DMS 273 (cell line): ENCODE measurements at regions not wholly inside any gene's neighbourhood (a gene's known extent, or its start where the extent isn't known, plus 50 kb on each side); places are given as distances from the start of the nearest gene placed in this dataset.
"Not testable (repeated sequence)": the region's sequence is repeated elsewhere in the genome, so short reads cannot be mapped to it uniquely, and the experiment has no call there.

Experiments
- DNase-seq: peaks from one replicate; lab custom pipeline; 2025; ENCODE audit not compliant: unreplicated experiment; lab: John Stamatoyannopoulos, UW

DNA sequence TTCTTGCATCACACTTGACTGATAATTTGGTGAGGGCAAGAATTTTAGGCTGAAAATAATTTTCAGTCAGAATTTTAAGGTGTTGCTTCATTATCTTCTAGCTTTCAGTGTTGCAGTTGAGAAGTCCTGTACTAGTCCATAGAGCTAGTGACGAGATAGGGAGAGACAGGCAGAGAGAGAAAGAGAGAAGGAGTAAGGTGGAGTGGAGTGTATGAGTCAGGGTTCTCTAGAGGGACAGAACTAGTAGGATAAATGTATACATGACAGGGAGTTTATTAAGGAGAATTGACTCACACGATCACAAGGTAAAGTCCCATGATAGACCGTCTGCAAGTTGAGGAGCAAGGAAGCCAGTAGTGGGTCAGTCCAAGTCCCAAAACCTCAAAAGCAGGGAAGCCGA is 127.2 kb downstream of the UTP18 start:
- DNase-seq: no peak

DNA sequence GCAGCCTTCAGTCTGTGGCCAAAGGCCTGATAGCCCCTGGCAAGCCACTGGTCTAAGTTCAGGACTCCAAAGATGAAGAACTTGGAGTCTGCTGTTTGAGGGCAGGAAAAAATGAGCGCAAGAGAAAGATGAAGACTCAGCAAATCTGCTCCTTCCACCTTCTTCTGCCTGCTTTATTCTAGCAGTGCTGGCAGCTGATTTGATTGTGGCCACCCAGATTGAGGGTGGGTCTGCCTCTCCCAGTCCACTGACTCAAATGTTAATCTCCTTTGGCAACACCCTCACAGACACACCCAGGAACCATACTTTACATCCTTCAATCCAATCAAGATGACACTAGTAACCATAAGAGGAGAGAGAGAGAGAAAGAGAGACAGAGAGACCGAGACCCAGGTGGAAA is 127.6 kb downstream of the UTP18 start:
- DNase-seq: no peak

DNA sequence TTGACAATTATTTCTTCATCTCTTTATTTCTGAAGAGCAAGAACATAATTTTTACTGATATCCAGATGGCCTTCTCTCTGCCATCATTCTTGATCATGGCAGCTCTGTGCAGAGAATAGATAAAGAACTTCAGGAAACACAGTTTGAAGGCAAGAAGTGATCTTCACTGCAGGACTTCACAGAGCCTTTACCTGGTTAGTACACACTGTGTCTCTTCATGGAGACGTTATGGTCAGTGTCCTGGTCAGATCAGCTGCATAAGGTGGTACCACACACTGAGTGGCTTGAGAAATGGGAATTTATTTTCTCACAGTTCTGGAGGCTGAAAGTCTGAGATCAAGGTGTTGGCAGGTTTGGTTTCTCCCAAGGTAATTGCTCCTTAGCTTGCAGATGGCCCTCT is 129.5 kb downstream of the UTP18 start:
- no peak for DNase-seq

DNA sequence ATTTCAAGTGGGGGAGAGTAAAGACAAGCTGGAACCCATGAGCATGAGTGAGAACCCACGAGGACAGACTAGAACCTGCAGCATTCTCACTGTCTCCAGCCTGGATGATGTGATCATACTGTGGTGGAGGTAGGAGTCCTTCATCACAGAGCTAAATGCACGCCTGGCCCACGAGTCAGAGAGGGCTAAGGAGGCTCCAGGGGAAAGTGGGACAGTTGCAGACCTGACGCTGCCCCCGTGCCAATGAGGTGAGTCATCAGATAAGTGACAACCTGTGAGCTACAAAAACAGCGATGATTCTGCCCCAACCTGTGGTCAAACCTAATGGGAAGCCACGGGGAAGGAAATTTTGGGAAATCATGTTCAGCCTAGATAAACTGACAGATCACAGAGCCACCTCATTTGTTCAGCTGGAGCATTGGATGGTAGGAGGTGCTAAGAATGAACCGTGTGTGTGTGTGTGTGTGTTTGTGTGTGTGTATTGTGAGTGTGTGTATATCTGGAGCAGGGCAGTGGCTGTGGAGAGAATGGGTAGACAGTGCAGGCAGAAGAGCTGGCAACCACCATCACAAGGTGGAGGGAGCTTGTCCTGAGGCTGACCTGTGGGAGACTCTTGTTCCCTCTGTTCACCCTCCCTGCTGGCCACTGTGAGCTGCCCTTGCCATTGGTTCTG is 131.8 kb downstream of the UTP18 start:
- DNase-seq: no peak

DNA sequence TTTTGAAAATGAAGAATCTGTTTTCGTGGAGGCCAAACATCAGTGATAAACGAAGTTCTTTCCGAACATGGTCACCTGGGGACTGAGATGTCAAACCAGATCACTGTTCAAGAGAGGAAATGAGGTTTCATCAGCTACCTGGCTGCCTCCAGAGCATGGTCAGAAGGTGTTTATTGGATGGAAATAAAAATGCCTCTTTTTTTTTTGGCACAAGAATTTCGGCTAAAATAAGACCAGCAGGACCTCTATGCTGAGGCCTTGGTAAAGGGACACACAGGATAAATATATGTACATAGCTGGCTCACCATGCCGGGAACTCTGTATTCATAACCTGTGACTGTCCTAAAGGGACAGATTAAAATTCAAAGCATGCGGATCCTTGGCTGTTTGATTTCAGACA is 135.3 kb downstream of the UTP18 start:
- no peak for DNase-seq

DNA sequence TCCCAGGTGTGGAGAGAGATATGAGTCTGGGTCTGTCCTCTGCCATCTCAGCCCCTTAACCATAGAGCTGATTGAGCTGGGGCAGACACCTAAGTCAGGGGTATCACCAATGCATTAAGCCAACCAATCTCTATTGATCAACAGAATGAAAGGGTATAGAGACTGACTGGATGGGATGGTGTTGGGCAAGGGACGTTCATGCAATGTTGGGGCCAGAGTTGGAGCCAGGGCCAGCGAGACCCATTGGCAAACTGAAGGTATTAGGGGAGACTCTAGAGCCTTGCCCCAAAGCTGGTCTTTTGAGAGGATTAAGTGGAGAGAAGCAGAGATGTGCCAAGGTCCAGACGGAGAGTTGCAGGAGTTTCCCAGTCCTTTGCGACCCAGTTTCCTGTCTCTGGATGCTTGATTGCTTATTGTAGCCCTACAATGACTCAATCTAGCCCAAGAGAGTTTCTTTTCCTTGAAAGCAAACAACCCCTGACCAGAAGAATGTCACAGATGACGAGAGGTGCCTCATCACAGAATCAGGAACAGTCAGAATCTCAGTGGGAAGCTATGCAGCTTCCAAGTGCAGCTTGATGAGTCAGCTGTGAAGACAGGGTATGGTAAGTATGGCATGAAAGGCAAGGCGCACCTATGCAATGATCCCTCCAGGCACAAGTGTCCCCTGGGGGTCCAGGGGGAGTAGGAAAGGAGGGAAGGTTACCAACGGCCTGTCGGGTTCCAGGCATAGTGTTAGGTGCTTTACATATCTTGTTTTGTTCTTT is 137.2 kb downstream of the UTP18 start:
- no peak for DNase-seq

DNA sequence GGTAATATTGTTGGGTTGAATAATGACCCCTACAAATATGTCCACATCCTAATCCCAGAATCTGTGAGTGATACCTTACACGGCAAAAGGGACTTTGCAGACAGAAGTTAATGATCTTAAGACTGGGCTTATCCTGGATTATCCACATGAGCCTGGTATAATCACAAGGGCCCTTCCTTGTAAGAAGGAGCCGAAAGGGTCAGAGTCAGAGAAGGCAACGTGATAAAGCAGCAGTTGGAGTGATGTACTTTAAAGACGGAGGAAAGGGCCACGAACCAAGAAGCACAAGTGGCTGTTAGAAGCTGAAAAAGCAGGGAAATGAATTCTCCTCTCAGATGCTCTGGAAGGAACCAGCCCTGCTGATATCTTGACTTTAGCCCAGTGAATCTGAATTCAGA is 137.8 kb downstream of the UTP18 start:
- no peak for DNase-seq

DNA sequence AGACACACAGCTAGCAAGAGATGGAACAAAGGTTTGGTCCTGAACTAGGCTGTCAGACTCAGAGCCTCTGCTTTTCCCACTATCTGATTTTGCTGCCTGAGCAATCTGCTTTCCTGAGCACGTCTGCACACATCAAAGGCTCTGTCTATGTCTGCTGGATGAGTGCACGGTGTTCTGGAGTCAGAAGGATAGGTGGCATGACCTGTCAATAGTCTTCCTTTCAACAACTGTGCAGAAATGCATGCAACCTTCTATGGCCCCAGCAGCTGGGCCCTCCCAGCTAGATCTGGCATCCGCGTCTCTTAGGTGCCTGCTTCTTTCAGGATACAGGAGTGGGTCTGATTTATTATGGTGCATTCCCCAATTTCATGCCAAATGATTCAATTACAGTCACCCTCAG is 138.3 kb downstream of the UTP18 start:
- no peak for DNase-seq

DNA sequence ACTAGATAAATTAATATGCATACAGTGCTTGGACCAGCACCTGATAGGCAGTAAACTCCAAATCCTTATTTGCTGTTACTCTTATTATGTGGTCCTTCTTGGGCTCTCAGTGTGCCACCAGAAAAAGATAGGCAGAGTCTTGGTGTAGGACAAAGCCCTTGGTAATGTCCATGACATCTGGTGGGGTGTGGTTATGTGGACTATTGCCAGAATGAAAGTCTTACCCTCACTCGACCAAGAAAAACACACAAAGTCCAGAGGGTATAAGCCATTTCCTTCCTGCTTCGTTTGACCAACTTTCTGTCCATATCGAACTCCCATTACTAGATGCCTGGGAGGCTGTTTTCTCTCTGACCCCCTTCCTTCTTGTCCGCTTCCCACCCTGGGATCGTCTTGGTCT is 140.9 kb downstream of the UTP18 start:
- DNase-seq: peak; percentile 17

DNA sequence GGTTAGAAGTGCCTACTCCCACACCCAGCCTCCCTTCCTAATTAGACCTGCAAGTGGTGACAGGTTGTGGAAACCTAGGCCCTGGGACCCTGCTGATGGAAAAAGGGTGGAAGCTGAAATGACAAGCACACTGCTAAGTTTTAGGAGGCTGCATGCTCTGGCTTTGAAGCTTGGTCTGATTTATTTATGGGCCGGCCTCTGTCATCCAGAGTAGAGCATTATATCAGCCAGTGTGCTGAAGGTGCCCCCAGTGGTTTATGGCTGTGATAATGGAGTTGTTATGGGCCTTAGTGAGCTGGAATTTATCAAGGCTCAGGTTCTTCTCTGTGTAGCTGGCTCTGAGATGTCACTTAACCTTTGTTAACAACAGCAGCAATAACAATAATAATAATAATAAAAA is 142.6 kb downstream of the UTP18 start:
- DNase-seq: no peak

DNA sequence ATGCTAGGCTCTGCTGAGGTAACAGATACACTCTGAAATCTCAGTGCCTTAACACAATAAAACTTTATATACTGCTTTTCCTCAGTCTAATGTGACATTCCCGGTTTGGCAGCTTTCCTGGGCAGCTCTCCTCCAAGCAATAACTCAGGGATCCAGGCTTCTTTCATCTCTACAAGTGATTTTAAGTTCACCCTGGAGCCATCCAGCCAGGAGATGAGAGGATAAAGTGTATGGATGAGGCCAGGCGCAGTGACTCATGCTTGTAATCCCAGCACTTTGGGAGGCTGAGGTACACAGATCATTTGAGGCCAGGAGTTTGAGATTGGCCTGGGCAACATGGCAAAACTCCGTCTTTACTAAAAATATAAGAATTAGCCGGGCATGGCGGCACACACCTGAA is 147.2 kb downstream of the UTP18 start:
- no peak for DNase-seq

DNA sequence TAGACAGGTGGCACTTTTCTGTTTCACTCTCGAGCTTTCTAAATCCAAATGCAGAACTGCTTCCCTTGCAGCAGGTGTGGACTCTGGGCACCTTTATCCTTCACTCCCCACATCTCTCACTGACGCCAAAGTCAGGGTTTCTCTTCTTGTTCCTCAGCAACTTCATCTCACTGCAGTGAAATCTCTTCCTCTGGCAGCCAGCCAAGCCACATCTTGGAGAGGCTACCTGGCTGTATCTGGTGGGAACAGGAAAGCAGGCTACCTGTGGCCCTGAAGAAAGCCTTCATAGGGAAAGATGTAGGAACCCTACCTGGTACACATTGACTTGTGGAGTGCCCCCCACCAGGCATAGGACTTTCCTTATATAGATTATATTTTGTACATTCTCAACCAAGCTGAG is 159.1 kb downstream of the UTP18 start:
- DNase-seq: peak; percentile 7

DNA sequence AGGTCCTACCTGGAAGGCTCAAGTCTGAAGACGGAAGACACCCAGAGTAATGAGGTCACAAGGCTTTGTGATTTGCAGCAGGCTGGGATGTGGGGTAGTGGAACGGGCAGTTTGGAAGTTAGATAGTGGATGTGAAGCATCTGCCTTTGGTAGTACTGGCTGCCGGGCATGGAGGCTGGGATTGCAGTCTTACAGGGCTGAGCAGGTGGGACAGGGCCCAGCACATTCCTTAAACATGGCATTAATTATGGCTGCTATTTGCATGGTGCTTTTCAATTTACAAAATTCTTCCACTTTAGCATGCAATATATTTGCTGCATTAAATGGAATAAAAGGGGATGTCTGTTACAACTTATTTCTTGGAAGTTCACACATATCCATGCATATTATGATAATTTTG is 161.2 kb downstream of the UTP18 start:
- DNase-seq: no peak

DNA sequence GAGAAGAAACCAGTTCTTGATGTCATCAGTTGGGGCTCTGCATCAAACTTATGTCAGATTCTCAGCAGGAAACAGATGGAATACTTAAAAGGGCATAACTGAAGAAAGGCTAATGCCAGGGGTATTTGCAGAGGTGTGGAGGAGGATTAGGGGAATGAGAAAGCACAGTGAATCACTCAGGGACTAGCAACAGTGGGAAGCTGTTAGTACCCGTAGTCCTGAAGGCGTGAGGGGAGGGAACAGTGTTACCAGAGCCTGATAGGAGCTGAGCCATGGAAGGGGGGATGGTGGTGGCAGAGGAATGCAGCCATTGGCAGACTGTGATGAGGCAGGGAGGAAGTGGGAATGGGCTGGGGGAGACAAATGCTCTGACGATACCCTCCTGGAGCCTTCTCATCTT is 162.3 kb downstream of the UTP18 start:
- DNase-seq: no peak

DNA sequence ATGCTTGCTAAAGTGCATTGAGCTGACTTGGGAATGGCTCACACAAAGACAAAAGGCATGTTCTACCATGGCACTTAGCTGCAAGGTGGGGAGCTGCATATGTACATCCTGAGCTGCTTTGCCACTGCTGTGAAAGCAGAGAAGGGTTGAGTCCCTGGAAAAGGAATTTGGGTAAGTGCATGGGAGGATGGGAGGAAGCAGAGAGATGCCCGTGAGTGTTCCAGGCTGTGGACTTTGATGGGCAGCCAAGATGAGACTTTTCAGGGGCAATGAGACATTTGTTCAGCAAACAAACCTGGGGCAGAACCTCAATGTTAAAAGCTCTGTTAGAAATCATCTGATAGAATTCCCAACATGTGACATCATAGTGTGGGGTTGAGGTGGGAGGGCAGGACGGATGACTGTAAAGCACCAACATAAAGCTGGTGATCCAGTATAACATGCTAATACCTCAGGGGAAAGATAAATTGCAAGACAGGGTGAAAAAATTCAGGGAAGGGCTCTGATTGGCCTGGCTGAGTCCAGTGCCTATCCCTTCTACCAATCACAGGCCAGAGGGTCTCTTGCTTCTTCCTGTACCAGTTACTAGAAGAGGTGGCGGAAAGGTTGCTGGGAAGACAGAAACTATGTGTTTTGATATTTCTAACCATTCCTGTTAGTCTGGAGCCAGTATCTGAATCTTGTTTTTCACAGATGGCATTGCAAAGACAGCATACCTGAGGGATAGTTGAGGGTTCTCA is 163.2 kb downstream of the UTP18 start:
- DNase-seq: no peak

DNA sequence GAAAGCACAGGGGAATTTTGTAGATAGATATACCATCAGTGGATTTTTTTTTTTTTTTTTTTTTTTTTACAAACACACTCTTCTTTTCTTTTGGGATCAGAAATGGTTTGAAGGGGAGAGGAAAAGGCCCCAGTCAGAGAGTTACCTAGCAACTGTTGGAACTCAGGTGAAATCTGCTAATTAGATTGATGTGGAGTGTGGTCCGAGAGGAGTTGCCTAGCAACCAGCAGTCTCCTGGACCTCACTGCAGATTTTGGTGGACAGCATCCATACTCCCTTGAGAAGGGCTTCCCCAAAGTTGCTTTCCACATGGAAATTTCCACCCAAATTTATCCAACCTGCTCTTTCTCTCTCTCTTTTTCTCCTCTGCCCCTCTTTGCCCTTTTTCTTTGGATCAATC is 165.4 kb downstream of the UTP18 start:
- no peak for DNase-seq

DNA sequence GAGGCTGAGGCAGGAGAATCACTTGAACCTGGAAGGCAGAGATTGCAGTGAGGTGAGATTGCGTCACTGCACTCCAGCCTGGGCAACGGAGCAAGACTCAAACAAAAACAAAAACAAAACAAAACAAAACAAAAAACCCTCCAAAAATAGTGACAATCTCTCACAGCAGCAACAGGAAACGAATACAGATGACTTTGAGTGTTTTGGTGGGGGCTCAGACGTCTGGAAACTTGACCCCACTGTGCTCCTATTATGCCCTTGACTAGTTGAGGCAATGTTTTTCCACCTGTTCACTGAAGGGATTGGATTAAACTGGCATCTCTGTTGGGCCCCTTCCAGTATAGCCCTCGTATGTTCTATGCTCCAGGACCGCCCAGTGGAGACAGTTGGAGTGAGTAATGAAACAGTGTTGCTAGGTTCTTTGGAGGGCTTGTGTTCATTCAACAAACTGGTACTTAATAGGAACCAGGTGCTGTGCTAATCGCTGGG is 167.0 kb downstream of the UTP18 start:
- no peak for DNase-seq

DNA sequence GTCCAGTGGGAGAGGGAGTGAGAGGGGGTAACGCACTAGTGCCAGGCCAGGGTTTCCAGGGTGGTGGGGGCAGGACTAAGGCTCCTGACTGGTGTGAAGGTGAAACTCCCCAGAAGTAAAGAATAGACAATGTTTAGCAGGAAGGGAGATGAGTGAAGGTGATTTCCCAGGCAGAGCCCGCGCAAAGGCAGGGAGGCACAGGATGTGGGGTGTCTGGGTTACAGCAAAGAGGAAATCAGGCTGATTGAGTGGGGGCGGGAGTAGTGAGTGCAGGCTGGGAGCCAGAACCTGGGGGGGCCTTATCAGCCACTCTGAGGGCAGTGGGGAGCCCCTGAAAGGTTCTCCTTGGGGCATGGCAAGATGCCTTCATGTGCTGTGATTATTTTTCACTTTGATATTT is 167.5 kb downstream of the UTP18 start:
- no peak for DNase-seq

DNA sequence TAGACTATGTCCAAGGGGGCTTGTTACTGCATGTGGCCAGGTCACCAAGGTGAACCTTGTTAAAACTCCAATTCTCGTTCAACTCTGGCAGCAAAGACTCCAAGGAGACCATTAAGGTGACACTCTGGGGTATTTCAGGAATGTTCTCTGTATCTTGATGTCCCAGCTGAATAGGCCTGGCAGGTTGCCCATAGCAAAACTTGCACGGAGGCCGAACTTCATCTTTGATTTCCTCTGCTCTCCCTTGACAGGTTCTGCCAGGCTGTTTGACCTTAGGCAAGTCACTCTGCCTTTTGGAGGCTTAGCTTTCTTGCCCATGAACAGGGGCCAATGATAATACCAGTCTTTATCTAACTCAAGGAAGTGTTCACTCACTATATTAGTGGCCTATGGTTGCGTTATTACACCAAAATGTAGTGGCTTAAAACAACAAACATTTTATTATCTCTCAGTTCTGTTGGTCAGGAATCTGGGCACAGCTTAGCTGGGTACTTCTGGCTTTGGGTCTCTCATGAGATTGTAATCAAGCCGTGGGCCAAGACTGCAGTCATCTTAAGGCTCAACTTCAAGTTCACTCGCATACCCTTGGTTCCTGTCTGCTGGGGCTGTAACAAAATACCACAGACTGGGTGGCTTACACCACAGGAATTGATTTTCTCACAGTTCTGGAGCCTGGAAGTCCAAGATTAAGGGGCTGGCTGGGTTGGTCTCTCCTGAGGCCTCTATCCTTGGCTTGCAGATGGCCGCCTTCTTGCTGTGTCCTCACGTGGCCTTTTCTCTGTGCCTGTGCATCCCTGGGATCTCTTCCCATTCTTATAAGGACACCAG is 168.5 kb downstream of the UTP18 start:
- no peak for DNase-seq

DNA sequence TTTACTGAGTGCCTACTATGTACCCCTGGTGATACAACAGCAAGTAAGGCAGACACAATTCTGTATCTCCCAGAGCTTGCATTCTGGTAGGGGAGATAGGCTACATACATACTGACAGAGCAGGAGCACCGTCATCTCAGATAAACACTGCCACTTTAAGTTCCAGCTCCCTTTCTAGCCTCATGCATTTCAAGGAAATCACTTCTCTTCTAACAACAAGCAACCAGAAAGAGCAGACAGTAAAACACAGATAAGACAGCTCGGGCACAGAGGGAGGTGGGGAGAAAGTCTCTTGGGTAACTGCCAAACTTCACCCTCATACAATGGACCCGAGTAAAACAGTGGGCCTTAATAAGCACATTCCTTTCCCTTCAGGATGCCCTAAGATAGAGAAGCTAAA is 169.6 kb downstream of the UTP18 start:
- not testable (repeated sequence) for DNase-seq

DNA sequence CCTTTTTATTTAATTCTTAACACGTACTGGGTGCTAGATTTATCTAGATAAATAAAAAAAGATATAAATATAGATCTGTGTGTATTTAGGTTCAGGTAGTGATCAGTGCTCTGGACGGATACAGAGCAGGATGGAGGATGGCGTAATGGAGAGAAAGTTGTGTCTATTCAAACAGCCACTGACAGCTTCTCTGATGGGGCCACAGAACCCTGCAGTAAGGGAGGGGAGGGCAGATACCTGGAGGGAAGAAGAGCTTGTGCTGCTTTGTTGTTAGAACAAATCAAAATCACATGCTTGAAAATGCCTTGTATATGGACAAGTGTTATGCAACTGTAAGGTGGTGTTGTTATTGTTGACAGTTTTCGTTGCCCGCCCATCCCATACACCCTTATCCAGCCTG is 170.2 kb downstream of the UTP18 start:
- DNase-seq: no peak
